ENCODE measurements at regions not wholly inside any gene's neighbourhood (a gene's known extent, or its start where the extent isn't known, plus 50 kb on each side); places are given as distances from the start of the nearest gene placed in this dataset.

- TF ChIP-seq GATA3 (IDR thresholded peaks at IDR 0.05; ENCODE audit: low read depth, low read length) (no peak), GATA2 (IDR thresholded peaks at IDR 0.05; ENCODE audit: low read depth, low read length) (no peak)
These were observed 340.7 kb downstream of the NR2F1-AS1 start for GRCh38 chr5:93240228-93240834.
